OCI-M2 (cell line): ENCODE measurements at regions not wholly inside any gene's neighbourhood (a gene's known extent, or its start where the extent isn't known, plus 50 kb on each side); places are given as distances from the start of the nearest gene placed in this dataset.
"Not testable (repeated sequence)": the region's sequence is repeated elsewhere in the genome, so short reads cannot be mapped to it uniquely, and the experiment has no call there.

Experiments used
- DNase-seq: peaks from one replicate; lab custom pipeline; 2025; ENCODE audit not compliant: unreplicated experiment; lab: John Stamatoyannopoulos, UW

DNA sequence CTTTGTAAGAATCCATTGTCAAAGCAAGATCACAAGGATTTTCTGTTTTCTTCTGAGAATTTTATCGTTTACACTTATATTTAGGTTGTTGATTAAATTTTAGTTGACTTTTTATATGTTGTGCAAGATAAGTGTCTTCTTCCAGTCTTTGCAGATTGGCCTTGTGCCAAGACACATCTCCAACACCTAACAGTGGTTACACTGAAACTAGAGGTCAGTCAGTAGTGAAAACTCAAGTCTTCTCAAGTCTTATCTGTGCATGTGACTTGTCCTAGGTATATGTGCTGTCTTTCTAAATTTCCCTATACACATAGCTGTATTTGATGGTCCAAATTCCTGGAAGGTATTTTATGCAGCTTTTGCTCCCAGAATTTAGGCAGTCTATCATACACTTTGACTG lies 1183.2 kb upstream of the B3GALT2 start:
- DNase-seq = no peak

DNA sequence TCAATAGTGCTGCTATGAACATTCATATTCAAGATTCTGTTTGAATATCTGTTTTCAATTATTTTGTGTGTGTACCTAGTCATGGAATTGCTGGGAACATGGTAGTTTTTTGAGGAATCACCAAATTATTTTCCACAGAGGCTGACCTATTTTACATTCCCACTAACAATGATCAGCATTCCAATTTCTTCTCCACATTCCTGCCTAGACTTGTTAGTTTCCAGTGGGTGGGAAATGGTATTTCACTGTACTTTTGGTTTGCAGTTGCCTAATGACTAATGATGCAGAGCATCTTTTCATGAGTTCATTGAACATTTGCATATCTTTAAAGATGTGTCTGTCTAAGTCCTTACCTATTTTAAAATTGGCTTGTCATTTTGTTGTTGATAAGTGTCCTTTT lies 1182.6 kb upstream of the B3GALT2 start:
- no peak for DNase-seq

DNA sequence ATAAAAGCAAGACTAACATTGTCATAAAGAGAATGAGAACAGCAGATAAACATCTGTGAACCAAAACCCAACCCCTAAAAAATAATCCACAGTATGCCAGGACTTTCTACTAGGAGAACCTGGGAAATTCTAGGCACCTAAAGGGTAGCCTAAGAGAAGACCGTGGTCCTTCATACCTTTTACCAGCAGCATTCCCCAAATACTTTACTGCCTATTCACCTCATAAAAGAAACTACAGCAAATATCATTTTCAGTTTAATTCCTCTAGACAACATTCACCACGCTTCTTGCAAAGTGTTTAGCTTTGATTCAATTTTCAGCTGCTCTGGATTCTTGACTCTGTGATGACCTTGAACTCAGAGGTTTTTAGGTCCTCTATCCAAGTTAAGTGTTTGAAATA lies 1180.7 kb upstream of the B3GALT2 start:
- DNase-seq = no peak

DNA sequence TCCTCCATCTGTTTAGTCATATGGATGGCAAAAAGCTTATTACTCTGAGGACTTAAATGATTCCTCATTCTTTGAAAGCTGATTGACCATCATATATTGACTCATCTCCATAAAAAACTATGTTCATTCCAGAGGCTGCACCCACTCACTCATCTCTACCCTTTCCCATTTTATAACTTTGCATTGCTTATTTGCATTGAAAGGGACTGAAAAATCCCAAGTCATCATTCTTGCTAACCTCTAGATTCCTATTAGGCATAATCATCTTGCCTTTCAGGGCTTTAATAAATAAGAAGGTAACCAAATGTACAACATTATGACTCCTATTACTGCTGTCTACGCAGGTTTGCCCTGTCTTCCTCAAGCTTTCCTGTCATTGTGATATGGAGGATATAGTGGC lies 1180.3 kb upstream of the B3GALT2 start:
- DNase-seq = no peak

DNA sequence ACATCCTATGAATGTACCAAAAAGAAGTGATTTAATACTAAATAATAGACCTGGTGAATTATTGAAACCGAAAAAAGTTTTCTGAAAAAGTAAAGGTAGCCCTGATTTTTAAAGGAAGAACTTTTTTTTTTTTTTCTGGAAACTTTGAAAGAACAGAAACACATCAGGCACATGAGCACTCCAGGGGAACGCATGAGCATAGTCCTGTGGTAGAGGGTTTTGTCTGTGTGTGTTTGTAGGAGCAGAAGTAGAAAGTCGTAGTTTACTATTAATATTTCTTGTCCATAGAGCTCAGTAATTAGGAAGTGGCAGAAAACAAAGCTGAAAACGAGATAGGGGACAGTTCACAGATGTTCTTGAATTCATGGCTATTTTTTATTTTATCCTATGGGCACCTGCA lies 1175.9 kb upstream of the B3GALT2 start:
- no peak for DNase-seq

DNA sequence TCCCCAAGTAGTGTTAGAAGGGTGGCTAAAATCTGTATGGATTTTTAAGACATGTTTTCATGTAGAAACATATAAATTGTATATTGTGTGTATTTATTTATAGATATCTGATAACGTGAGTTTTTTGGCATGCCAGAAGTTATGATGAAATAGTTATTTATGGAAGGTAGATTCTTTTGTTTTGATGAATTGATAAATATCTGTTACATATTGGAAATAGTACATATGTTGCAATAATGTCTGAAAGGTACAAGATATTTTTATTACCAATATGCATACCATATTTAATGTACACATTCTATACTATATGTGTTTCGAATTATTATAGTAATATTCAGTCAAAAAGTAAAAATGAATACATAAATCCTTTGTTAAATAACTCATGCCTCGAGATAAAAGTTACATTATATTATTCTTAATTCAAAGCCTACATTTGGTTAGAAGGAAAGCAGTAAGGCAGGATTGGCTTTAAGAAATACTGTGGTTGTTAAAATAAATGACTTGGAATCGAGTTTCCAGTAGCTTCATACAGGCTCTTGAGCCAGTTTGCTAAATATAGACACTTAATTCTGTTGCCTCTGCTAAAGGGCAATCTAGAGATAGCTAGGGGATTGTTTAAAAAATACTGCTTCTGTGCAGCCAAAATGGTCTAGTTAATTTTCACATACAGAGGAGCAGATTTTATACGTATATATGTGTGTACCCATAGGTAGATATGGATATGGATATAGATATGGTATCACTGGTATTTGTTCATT lies 1175.1 kb upstream of the B3GALT2 start:
- no peak for DNase-seq

DNA sequence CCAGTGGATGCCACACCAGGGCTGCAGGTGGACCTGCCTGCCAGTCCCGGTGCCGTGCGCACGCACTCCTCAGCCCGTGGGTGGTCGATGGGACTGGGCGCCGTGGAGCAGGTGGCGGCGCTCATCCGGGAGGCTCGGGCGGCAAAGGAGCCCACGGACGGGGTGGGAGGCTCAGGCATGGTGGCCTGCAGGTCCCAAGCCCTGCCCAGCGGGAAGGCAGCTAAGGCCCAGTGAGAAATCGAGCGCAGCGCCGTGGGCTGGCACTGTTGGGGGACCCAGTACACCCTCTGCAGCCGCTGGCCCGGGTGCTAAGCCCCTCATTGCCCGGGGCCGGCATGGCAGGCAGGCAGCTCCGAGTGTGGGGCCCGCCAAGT lies 1171.8 kb upstream of the B3GALT2 start:
- DNase-seq = no peak

DNA sequence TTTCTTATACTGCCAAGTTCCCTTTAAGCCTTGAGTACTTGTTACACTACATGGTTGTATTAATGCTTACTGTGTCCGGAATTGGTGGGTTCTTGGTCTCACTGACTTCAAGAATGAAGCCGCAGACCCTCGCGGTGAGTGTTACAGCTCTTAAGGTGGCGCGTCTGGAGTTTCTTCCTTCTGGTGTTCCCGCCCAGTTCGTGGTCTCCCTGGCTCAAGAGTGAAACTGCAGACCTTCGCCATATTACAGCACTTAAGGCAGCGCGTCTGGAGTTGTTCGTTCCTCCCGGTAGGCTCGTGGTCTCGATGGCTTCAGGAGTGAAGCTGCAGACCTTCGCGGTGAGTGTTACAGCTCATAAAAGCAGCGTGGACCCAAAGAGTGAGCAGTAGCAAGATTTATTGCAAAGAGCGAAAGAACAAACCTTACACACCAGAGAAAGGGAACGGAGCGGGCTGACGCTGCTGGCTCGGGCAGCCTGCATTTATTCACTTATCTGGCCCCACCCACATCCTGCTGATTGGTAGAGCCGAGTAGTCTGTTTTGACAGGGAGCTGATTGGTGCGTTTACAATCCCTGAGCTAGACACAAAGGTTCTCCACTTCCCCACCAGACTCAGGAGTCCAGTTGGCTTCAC lies 1171.3 kb upstream of the B3GALT2 start:
- not testable (repeated sequence) for DNase-seq

DNA sequence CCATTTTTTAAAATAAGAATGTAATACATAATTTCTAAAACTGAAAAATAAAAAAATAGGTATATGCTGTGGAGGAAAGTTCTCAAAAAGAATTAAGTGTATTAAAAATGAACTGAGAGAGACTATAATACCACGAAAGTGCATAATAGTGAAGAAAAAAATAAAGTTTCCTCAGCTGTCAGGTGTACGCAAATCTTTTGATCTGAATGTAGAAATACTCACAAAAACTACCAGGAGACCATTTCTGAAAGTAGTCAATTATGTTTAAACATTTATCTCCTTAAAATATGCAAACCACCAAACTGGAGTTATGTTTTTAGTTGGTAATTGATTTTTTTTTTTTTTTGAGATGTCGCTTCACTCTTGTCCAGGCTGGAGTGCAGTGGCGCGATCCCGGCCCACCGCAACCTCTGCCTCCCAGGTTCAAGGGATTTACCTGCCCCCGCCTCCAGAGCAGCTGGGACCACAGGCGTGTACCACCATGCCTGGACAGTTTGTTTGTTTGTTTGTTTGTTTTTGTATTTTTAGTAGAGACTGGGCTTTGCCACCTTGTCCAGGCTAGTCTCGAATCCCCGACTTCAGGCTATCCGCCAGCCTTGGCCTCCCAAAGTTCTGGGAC lies 1169.2 kb upstream of the B3GALT2 start:
- DNase-seq = no peak

DNA sequence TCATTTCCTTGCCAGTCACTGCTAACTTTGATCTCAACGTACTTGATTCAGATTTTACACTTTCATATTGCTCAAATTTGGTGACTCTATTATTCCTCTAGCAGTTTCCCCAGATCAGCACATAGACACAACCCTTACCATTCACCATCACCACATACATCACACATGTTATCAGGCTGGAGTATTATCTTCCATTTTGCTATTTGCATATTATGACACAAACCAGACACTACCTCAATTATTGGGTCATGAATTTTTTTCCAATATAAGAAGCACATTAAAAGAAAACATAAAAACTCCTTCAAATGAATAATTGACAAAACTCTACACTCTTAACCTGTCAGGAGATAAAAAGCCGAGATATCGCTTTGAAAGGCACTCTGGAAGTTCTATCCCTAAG lies 1166.7 kb upstream of the B3GALT2 start:
- DNase-seq = no peak

DNA sequence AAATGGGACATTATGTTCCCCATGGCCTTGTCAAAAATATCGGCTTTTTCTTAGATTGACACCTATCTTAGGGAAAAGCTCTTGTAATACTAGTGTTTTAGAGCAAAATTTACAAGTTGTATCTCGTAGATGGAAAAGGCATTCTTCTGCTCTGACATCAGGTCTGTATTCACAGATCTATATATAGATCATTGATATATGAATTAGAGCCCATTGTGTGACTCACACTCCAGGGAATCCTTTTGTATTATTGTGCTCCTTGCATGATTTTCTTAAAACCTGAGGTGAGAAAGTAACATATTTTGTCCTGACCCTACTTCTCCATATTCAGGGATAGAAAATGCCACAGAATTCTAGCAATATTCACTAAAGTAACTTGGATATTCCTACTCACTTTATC lies 1160.8 kb upstream of the B3GALT2 start:
- no peak for DNase-seq

DNA sequence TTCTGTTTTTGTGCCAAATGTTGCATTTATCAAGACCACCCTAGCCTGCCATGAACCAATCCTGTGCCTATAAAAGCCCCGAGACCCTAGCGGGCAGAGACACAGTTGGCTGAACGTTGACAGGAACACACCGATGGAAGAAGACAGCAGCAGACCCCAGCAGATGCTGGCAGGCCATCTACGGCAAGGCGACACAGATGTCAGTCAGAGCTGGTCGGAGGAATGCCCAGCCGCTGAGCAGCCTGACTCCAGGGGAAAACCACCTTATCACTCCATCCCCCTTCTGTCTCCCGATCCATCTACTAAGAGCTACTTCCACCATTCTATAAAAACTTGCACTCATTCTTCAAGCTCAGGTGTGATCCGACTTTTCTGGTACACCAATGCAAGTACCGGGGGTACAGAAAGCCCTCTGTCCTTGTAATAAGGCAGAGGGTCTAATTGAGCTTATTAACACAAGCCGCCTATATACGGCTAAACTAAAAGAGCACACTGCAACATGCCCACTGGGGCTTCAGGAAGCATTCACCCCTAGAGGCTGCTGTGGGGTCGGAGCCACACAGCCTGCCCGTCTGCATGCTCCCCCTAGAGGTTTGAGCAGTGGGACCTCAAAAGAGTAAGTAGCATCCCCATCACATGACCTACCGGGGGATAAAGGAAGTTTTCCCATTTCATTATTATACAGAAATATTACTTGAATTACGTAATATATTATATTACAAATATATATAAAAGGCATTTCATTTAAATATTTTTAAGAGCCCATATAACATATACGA lies 1156.3 kb upstream of the B3GALT2 start:
- DNase-seq = no peak

DNA sequence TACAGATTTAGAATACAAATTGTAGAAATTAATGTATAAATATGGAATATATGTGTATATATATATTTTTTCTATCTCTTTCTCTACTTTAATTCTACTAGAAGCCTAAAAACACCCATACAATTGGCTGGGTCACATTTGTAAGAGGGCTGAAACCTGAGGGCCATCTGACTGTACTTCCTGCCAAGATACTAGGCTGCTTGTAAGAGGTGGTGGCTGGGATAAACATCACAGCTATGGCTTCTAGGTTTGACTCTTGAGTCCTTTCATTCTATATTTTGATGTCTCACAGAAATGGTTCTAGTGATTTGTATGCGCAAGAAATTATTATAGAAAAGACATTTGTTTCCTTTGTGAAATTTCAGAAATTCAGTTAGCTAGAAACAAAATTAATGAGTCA lies 1155.2 kb upstream of the B3GALT2 start:
- DNase-seq = no peak

DNA sequence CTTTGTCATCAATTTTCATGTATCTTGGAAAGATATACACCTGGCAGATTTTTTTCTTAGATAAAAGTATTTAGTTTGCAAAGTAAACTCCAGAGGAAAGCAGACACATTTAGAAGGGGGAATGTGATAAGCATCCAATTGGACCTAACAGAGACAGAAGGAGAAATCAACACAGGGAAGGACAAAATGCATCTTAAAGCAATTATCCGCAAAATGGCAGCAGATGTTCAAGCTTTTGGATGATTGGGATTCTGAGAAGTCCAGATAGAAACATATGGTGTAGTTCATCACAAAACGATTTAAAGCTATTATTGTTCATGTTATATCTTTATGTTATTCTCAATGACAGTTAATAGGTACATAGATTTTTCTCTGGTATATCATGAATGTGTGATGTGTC lies 1153.1 kb upstream of the B3GALT2 start:
- DNase-seq = no peak

DNA sequence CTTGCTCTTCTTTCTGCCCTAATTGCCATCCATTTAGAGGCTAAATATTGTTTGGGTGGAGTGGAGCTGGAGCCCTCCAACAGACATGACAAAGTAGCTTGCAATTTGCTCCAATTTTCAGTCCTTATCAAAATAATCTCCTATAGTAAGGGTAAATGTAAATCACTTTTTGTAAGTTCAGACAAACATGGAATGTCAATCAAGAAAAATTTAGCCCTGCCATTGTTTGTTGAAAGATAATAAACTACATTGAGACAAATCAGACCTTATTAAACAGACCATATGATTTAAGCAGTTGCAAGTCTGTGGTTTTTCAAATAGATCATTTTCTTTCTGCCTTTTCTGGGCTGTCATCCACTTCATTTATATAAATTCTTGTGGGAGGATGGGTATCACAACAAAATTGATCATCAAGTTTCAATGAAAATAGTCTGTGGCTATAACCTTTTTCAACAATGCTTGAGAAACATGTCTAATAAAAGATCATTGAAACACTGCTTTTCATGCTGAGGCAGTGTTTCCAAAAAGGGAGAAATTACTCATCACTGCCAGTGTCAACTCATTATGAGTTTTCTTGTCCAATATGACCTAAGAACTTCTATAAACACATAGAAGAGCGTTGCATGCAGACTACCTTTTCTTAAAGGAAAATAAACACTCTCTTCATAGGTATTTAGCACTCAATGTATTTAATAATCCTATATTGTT lies 1152.0 kb upstream of the B3GALT2 start:
- no peak for DNase-seq

DNA sequence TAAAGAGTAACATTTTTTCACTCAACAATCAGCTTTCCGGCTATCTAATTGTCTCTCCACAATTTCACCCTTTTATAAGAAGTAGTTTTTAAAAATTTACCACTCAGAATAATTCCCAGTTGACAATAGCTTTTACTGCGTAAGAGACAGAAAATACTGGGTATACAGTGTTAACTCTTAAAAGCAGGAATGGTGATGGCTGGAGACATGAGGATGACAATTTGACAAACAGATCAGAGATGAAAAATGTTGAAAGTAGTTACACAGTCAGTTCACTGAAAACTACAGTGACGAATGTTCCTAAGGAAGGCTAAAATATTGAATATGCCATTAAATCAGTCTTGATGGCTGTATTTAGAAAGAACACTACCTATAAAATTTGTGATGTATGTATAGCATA lies 1146.8 kb upstream of the B3GALT2 start:
- DNase-seq = no peak

DNA sequence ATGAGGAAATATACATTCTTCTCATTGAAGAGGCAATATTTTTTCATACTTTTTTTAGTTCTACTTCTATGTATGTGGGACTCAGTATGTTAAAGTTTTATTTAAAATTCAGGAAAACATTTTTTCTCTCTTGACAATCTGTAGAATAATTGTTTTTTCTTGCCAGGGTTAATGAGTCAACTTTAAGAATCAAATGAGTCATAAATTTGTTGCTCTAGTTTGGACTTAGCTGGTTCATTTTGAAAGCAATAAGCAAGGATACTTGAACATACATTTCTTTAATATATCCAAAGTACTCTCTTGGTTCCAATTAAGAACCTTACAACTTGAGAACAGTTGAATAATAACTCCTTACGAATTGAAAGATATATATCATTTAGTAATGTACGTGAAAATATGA lies 1145.3 kb upstream of the B3GALT2 start:
- DNase-seq = no peak

DNA sequence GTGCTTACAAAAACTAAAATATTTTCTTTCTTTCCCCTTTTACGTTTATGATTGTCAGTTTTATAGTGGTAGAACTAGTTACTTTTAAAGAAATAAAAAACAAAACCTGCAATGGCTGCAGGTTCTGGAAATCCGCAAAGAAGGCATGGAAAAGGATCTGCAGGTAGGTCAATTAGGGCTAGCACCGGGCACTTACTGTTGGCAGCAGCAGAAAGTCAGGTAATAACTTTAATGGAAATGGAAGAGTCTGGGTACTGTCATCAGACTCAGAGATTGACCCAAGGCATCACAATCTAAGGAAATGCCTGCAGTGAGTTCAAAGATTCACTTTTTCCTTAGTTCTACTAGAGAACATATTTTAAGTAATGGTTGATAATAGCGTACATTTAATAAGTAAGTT lies 1136.3 kb upstream of the B3GALT2 start:
- no peak for DNase-seq

DNA sequence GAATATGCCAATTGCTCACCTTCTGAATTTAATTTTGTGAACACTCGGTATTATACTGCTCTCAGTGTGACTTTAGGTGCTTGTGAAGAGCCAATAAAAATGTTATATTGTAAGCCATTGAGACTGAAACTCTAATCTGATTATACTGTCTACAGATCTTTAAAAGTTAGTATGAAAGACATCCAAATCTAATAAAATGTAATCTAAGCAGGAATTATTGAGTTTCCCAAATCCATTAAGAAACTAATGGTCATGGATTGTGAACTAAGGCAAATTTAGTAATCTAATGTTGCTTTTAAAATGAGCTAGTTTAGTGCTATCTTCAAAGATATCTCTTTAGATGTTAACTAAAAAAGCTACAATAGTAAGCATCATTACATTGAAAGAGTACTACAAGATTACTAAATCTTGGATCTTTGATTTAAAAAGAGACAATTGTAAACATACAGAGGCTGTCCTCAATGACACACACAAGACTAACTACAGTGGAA lies 1132.4 kb upstream of the B3GALT2 start:
- DNase-seq = no peak

DNA sequence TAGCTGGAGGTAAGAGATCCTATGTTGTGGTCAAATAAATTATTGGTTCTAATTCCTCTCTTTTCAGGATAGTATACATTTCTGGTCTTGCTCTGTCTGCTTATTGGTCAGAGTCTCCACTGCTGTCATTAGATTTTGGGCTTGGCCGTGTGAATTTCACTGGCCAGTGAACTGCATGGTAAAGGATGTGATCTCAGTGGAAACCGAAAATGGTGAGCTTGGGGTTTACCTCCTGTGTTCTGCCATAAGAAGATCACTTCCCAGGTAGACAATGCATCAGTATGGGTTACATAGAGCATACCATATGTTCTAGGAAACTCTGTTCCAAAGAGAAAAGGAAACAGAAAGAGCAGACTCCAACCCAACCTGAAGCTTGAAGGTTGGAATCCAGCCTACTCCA lies 1123.3 kb upstream of the B3GALT2 start:
- no peak for DNase-seq

DNA sequence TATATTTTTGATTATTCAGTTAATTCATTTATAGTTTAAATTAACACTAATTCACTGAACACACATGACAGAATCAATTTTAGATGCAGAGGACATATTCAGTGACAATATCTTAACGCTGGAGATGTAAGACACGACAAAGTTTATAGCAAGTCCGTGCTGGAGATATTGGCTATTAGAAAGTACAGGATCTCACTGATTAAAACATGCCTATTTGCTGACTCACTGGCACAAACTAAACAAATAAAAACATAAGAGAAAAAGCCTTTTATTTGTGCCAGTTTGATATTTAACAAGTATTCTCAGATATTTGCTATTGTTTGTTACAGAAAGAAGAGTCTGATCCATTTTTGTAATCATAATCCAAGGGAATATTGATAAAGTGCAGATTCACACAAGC lies 1122.9 kb upstream of the B3GALT2 start:
- DNase-seq = no peak
